ENCODE measurements at regions not wholly inside any gene's neighbourhood (a gene's known extent, or its start where the extent isn't known, plus 50 kb on each side); places are given as distances from the start of the nearest gene placed in this dataset.

DNA sequence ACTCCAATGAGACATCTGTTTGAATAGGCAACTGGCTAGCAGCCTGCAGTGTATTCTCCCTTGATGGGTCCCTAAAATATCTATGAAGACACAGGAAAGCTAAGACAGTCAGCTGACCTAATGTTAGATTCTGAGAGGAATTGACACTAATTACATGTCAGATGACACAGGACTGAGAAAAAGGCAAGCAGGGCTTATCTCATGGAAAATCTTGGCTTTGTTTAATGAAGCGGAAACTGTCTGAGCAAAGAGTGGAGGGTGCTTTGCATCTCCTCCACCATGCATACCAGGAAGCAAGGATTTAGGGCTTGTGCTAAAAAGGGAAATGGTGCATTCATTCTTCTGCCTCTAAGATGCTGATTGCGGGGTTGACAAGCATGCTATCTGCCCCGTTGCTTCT is 135.5 kb upstream of the GLI3 start:
- POLR2A ChIA-PET (ENCODE audit: partially characterized antibody): no interaction called here
- H3K36me3 ChIP-seq (ENCODE audit: control insufficient read depth in 2 of 4, insufficient read depth in 4 of 4, low read length in 3 of 4): no peaks in the 10 kb centered on the region
- TF ChIP-seq RFX5 (IDR thresholded peaks at IDR 0.05; ENCODE audit: borderline replicate concordance, low read depth, low read length) (no peak), CREB1 (IDR thresholded peaks at IDR 0.05) (no peak), HDAC2 (IDR thresholded peaks at IDR 0.05; ENCODE audit: borderline replicate concordance in 1 of 2, low read depth in 2 of 2, low read length in 2 of 2) (no peak), RNF2 (IDR thresholded peaks at IDR 0.05; ENCODE audit: borderline replicate concordance, low read depth, low read length, missing control alignments, poor library complexity, severe bottlenecking) (no peak), TAF7 (optimal IDR thresholded peaks at IDR 0.05; ENCODE audit: borderline replicate concordance, low read depth, low read length) (no peak), CBX8 (IDR thresholded peaks at IDR 0.05; ENCODE audit: borderline replicate concordance, low read depth, low read length) (no peak), TAF1 (IDR thresholded peaks at IDR 0.05; ENCODE audit: low read depth, low read length) (no peak)
- TF ChIP-seq, protein P1, sequence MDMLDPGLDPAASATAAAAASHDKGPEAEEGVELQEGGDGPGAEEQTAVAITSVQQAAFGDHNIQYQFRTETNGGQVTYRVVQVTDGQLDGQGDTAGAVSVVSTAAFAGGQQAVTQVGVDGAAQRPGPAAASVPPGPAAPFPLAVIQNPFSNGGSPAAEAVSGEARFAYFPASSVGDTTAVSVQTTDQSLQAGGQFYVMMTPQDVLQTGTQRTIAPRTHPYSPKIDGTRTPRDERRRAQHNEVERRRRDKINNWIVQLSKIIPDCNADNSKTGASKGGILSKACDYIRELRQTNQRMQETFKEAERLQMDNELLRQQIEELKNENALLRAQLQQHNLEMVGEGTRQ (IDR thresholded peaks at IDR 0.05; ENCODE audit: low read length): no peak
- TF ChIP-seq, protein P2, sequence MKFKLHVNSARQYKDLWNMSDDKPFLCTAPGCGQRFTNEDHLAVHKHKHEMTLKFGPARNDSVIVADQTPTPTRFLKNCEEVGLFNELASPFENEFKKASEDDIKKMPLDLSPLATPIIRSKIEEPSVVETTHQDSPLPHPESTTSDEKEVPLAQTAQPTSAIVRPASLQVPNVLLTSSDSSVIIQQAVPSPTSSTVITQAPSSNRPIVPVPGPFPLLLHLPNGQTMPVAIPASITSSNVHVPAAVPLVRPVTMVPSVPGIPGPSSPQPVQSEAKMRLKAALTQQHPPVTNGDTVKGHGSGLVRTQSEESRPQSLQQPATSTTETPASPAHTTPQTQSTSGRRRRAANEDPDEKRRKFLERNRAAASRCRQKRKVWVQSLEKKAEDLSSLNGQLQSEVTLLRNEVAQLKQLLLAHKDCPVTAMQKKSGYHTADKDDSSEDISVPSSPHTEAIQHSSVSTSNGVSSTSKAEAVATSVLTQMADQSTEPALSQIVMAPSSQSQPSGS (IDR thresholded peaks at IDR 0.05; ENCODE audit: low read length): no peak
- TF ChIP-seq, protein P3, sequence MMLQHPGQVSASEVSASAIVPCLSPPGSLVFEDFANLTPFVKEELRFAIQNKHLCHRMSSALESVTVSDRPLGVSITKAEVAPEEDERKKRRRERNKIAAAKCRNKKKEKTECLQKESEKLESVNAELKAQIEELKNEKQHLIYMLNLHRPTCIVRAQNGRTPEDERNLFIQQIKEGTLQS (IDR thresholded peaks at IDR 0.05; ENCODE audit: insufficient read depth, low read depth, low read length): no peak

More for the DNA sequence above, 135.5 kb upstream of the GLI3 start:
- H3K4me3 ChIP-seq (ENCODE audit: extremely low read depth in 1 of 4, insufficient read depth in 2 of 4, low read depth in 3 of 4, low read length in 4 of 4): no peak overlapping the region
- no peak overlapping the region for H2AK5ac ChIP-seq (ENCODE audit: low read depth, low read length)
- no peaks in the 10 kb centered on the region for H3K27me3 ChIP-seq (replicated peaks in 1 of 4; ENCODE audit: control insufficient read depth in 3 of 4, extremely low read depth in 1 of 4, insufficient read depth in 3 of 4, low read length in 3 of 4)
- H4K8ac ChIP-seq (ENCODE audit: extremely low read depth, insufficient read depth, low read length): no peak overlapping the region
- H2BK12ac ChIP-seq (ENCODE audit: low read depth, low read length): no peak overlapping the region
- no peaks in the 10 kb centered on the region for H3K4me1 ChIP-seq (replicated peaks in 1 of 4; ENCODE audit: control insufficient read depth in 3 of 4, insufficient read depth in 4 of 4, low read length in 3 of 4)
- no peaks in the 10 kb centered on the region for H3K9me3 ChIP-seq (ENCODE audit: insufficient read depth in 2 of 2, low read depth in 1 of 2, low read length in 1 of 2)
- no peak overlapping the region for H4K5ac ChIP-seq (ENCODE audit: insufficient read length, low read depth, low read length)
- no peak overlapping the region for H2BK120ac ChIP-seq (replicated peaks; ENCODE audit: low read depth, low read length)
- FAIRE-seq (no peak), DNase-seq (ENCODE audit: low read depth in 1 of 2, low spot score in 2 of 2) (no peak)
- no peak overlapping the region for H3K9ac ChIP-seq (replicated peaks in 1 of 4; ENCODE audit: extremely low read depth in 1 of 4, low read depth in 3 of 4, low read length in 3 of 4)
- H3K79me1 ChIP-seq (ENCODE audit: low read depth, low read length): no peaks in the 10 kb centered on the region
- H2BK5ac ChIP-seq (ENCODE audit: low read depth, low read length): no peak overlapping the region
- no peaks in the 10 kb centered on the region for H3K79me2 ChIP-seq (ENCODE audit: control insufficient read depth in 1 of 2, insufficient read depth in 2 of 2, low read length in 2 of 2)
- H2AFZ ChIP-seq (ENCODE audit: low read length): no peak overlapping the region
- no peak overlapping the region for H3K23ac ChIP-seq (ENCODE audit: insufficient read length)
- H3K4ac ChIP-seq (replicated peaks; ENCODE audit: insufficient read length, low read depth, low read length): no peak overlapping the region
- no peak overlapping the region for H3K56ac ChIP-seq (replicated peaks; ENCODE audit: insufficient read length, low read depth, low read length)
- H2BK15ac ChIP-seq (ENCODE audit: low read length): no peak overlapping the region
- no peak overlapping the region for H3K18ac ChIP-seq (ENCODE audit: extremely low read depth, low read length)
- no peak overlapping the region for H2BK20ac ChIP-seq (ENCODE audit: low read length)
- H4K91ac ChIP-seq (replicated peaks; ENCODE audit: insufficient read length, low read length): no peak overlapping the region
- no peaks in the 10 kb centered on the region for H4K20me1 ChIP-seq (replicated peaks in 1 of 2; ENCODE audit: control insufficient read depth in 1 of 2, insufficient read depth in 2 of 2, low read length in 2 of 2)
- WGBS, 2 experiments (ENCODE audit: extremely low coverage in 1 of 2, insufficient coverage in 1 of 2, insufficient read length in 1 of 2, insufficient replicate concordance in 2 of 2, low coverage in 1 of 2, low lambda C conversion rate in 2 of 2, missing lambda C conversion rate in 1 of 2): 79% methylated on average over 3 of the region's 3 CpGs; no CpG with 5 or more reads in 1 of the 2 experiments
- H3K27ac ChIP-seq (ENCODE audit: low read depth, low read length): no peak overlapping the region
- no peak overlapping the region for H3K4me2 ChIP-seq (ENCODE audit: insufficient read depth in 1 of 2, low read depth in 2 of 2, low read length in 2 of 2)
- no peak overlapping the region for H3K14ac ChIP-seq (ENCODE audit: insufficient read length)
- CTCF ChIA-PET (ENCODE audit: partially characterized antibody): interaction anchor here (0.9 kb wide), 1 partner anchor 395 kb away, joined by 3 read pairs; no protein-coding TSS in a partner anchor
- no peaks in the 10 kb centered on the region for H3K23me2 ChIP-seq (ENCODE audit: low read depth, low read length)

All from H1 (cell line).